Calu3 (cell line): ENCODE measurements at regions not wholly inside any gene's neighbourhood (a gene's known extent, or its start where the extent isn't known, plus 50 kb on each side); places are given as distances from the start of the nearest gene placed in this dataset.

Experiments
- BruUV-seq: library from RNA; stranded (reverse); fragments of 400-500 nt; replicated peaks from 2 replicates; lab custom pipeline; 2021; lab: Mats Ljungman, UMichigan
- CTCF ChIA-PET: fragments of 300-600 bp; sonication (Branson Sonifier 250); formaldehyde crosslinking; loops from one replicate; lab custom pipeline; 2022; ENCODE audit warnings: antibody characterized with exemption; lab: Charles Lee
- DNase-seq: peaks from one replicate; pipeline ENCODE4 v3.0.0; 2022
- H3K27ac Mint-ChIP-seq: one replicate; pipeline ENCODE4 v1.8.0; 2022; ENCODE audit warnings: mixed read lengths; ENCODE audit not compliant: unreplicated experiment
- H3K27me3 Mint-ChIP-seq: one replicate; pipeline ENCODE4 v1.8.0; 2022; ENCODE audit warnings: mixed read lengths; ENCODE audit not compliant: unreplicated experiment
- H3K36me3 Mint-ChIP-seq: one replicate; pipeline ENCODE4 v1.8.0; 2022; ENCODE audit warnings: mild to moderate bottlenecking, moderate library complexity, mixed read lengths; ENCODE audit not compliant: insufficient read depth, unreplicated experiment
- H3K4me1 Mint-ChIP-seq: one replicate; pipeline ENCODE4 v1.8.0; 2022; ENCODE audit warnings: mild to moderate bottlenecking, low read depth, mixed read lengths; ENCODE audit not compliant: unreplicated experiment
- H3K4me3 Mint-ChIP-seq: one replicate; pipeline ENCODE4 v1.8.0; 2022; ENCODE audit warnings: mild to moderate bottlenecking, low read depth, moderate library complexity, mixed read lengths; ENCODE audit not compliant: unreplicated experiment
- H3K9me3 Mint-ChIP-seq: one replicate; pipeline ENCODE4 v1.8.0; 2022; ENCODE audit warnings: low read depth, mixed read lengths; ENCODE audit not compliant: unreplicated experiment
- intact Hi-C: fragments of 100-400 bp; cut with micrococcal nuclease; formaldehyde crosslinking; loops from one replicate; pipeline ENCODE4 v1.10.0; 2022; ENCODE audit not compliant: unreplicated experiment
- TF ChIP-seq, protein P1 (sequence below): fragments of 200-600 bp; IDR thresholded peaks from one replicate; pipeline ENCODE4 v1.8.0; 2022; ENCODE audit warnings: antibody characterized with exemption; ENCODE audit not compliant: unreplicated experiment

DNA sequence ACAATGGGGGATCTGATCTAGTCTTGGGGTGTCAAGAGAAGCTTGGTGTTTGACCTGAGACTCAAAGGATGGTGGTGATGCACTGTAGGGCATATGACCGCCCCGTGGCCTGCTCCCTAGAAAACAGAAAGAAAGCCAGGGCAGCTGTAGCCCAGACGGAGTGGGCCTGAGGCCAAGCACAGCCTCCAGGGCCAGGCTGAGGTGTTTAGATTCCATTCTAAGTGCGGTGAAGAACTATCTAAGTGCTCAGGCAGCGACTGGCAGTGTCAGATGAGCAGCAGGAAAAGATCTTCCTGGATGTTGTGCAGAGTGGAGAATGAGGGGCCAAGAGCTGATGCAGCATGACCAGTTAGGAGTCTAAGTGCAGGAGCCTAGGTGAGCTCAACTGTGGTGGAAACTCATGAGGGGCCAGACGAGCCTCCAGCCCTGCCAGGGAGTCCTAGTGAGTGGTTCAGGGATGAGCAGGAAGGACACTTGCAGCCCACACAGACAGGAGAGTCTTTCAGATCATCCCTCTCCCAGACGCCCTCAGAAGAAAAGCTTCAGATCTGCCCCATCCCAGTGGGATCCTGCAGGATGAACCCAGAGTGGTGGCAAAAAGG lies 314.2 kb upstream of the CCL2 start:
- no peak for DNase-seq
- no peak overlapping the region for H3K27ac Mint-ChIP-seq
- CTCF ChIA-PET: no interaction called here
- H3K27me3 Mint-ChIP-seq: peaks cover 80% of the 10 kb centered on the region
- TF ChIP-seq, protein P1, sequence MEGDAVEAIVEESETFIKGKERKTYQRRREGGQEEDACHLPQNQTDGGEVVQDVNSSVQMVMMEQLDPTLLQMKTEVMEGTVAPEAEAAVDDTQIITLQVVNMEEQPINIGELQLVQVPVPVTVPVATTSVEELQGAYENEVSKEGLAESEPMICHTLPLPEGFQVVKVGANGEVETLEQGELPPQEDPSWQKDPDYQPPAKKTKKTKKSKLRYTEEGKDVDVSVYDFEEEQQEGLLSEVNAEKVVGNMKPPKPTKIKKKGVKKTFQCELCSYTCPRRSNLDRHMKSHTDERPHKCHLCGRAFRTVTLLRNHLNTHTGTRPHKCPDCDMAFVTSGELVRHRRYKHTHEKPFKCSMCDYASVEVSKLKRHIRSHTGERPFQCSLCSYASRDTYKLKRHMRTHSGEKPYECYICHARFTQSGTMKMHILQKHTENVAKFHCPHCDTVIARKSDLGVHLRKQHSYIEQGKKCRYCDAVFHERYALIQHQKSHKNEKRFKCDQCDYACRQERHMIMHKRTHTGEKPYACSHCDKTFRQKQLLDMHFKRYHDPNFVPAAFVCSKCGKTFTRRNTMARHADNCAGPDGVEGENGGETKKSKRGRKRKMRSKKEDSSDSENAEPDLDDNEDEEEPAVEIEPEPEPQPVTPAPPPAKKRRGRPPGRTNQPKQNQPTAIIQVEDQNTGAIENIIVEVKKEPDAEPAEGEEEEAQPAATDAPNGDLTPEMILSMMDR: no peak
- H3K4me3 Mint-ChIP-seq: no peak overlapping the region
- H3K4me1 Mint-ChIP-seq: no peaks in the 10 kb centered on the region
- no TSS peak for BruUV-seq
- H3K36me3 Mint-ChIP-seq: no peaks in the 10 kb centered on the region
- intact Hi-C loops: no loop called here
- H3K9me3 Mint-ChIP-seq: no peaks in the 10 kb centered on the region

DNA sequence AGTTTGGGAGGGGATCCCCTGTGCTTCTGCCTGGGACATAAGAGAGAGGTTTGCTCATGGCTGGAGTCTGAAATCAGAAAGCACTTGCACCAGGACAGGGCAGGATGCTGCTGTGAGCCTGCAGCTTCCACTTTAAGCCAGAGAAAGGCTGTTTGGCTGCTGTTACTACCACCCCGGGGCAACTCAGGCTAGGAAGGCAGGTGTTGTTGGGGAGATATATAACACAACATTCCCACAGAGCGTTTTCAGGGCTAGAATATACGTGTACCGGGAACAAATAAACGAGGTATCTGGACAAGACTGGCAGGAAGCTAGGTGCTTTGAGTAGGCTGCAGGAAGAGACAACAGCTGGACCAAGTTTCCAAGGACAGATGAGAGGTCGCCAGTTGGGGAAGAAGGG lies 313.3 kb upstream of the CCL2 start:
- no peak for DNase-seq
- no peaks in the 10 kb centered on the region for H3K9me3 Mint-ChIP-seq

DNA sequence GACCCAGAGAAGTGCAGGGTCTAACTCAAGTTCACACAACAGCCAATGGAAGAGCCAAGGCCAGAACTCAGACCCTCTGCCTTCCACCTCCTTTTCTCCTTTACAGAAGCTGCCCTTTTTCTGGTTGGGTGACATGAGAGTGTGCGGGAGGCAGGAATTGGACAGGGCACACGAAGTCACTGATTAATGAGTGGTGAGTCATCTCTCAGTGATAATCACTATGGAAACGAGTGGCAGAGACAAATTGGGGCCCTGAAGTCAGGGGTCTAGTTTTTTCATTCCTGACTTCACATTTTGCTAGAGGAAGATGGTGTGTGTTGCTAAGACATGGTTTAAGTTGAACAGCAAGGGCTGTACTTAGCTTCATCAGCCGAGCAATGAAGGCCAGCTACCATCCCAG lies 312.7 kb upstream of the CCL2 start:
- TF ChIP-seq, protein P1: no peak
- no peak overlapping the region for H3K27ac Mint-ChIP-seq
- intact Hi-C loops: no loop called here

More for the DNA sequence above, 313.3 kb upstream of the CCL2 start:
- TF ChIP-seq, protein P1: no peak
- Mint-ChIP-seq H3K4me3 (no peak overlapping the region), H3K27ac (no peak overlapping the region), H3K27me3 (peaks cover 83% of the 10 kb centered on the region), H3K4me1 (no peaks in the 10 kb centered on the region), H3K36me3 (no peaks in the 10 kb centered on the region)
- no TSS peak for BruUV-seq
- CTCF ChIA-PET: no interaction called here
- intact Hi-C loops: no loop called here

DNA sequence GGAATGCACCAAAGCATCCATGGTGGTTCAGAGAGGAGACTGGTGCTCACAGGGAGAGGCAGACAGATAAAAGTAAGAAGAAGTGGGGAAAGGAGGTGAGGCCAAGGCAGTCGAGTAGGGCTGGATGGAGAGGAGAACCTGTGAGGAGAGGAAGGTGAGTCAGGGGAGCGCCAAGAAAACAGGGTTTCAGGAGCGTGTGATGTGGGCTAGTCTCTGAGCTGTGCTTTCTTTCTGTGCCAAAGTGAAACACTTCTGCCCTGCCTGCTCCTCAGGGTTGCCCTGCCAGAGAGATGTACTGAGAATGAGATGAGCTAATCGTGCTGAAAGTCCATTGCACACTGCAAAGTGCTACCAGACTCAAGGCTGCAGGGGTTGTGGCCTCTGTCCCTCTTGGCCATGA lies 310.7 kb upstream of the CCL2 start:
- no peak for DNase-seq
- Mint-ChIP-seq H3K4me3 (no peak overlapping the region), H3K27me3 (peaks cover 80% of the 10 kb centered on the region), H3K27ac (peak overlapping the region; percentile 11), H3K9me3 (no peaks in the 10 kb centered on the region), H3K4me1 (no peaks in the 10 kb centered on the region), H3K36me3 (no peaks in the 10 kb centered on the region)
- intact Hi-C loops: no loop called here
- CTCF ChIA-PET: no interaction called here
- BruUV-seq: no TSS peak
- TF ChIP-seq, protein P1: no peak

More for the DNA sequence above, 312.7 kb upstream of the CCL2 start:
- DNase-seq: no peak
- CTCF ChIA-PET: no interaction called here
- Mint-ChIP-seq H3K36me3 (no peaks in the 10 kb centered on the region), H3K27me3 (peaks cover 90% of the 10 kb centered on the region), H3K9me3 (no peaks in the 10 kb centered on the region), H3K4me3 (no peak overlapping the region), H3K4me1 (no peaks in the 10 kb centered on the region)
- no TSS peak for BruUV-seq
